Gastroesophageal sphincter (tissue), 4 donors: ENCODE measurements at regions not wholly inside any gene's neighbourhood (a gene's known extent, or its start where the extent isn't known, plus 50 kb on each side); places are given as distances from the start of the nearest gene placed in this dataset.

Experiments used
- ATAC-seq: fragments of 150-250 bp; one replicate; pipeline ENCODE4 v1.9.1; 2016; ENCODE audit warnings: mild to moderate bottlenecking, moderate library complexity
- H3K27ac ChIP-seq, 4 donors: fragments of 200-600 bp; sonication (generic) in 3 of 4; 1 replicate in 3 of 4; 2 replicates in 1 of 4; pipeline ENCODE4 v1.5.1; 2016 to 2019
- H3K27me3 ChIP-seq: fragments of 200-600 bp; sonication (generic); one replicate; pipeline ENCODE4 v1.5.1; 2019
- H3K36me3 ChIP-seq, 2 donors: fragments of 200-600 bp; sonication (generic); one replicate each; pipeline ENCODE4 v1.5.1; 2019; ENCODE audit warnings: control low read depth in 1 of 2
- H3K4me1 ChIP-seq, 3 donors: fragments of 200-600 bp; sonication (generic); 1 replicate in 2 of 3; 2 replicates in 1 of 3; pipeline ENCODE4 v1.5.1; 2016 to 2019; ENCODE audit warnings: control low read depth in 2 of 3
- H3K4me3 ChIP-seq, 2 donors: fragments of 200-600 bp; sonication (generic); one replicate each; pipeline ENCODE4 v1.5.1; 2019; ENCODE audit warnings: mild to moderate bottlenecking in 1 of 2, moderate library complexity in 1 of 2
- H3K9me3 ChIP-seq, 3 donors: fragments of 200-600 bp; sonication (generic); one replicate each; pipeline ENCODE4 v1.5.1; 2017 to 2019; ENCODE audit warnings: control low read depth in 2 of 3
- CTCF ChIP-seq, 4 experiments: fragments of 200-600 bp in 2 of 4; fragments of 450-650 bp in 2 of 4; sonication (generic) in 1 of 4; IDR thresholded peaks; one replicate each; pipeline ENCODE4 v1.5.1; 2017 to 2019; ENCODE audit warnings: antibody characterized with exemption in 4 of 4, mild to moderate bottlenecking in 2 of 4, moderate library complexity in 2 of 4
- EP300 ChIP-seq: sonication (generic); formaldehyde crosslinking; IDR thresholded peaks from one replicate; pipeline ENCODE4 v1.6.1; 2017; ENCODE audit warnings: antibody characterized with exemption, mild to moderate bottlenecking
- POLR2A ChIP-seq, 2 donors: fragments of 450-650 bp; IDR thresholded peaks; one replicate each; pipeline ENCODE4 v1.6.1; 2017; ENCODE audit warnings: antibody characterized with exemption in 2 of 2, mild to moderate bottlenecking in 2 of 2, moderate library complexity in 1 of 2
- POLR2AphosphoS5 ChIP-seq: sonication (generic); formaldehyde crosslinking; IDR thresholded peaks from one replicate; pipeline ENCODE4 v1.6.1; 2017; ENCODE audit warnings: antibody characterized with exemption
- WGBS, 2 donors: methylation state at CpG; one replicate each; pipeline ENCODE4 v1.1.5; 2018; ENCODE audit warnings: low coverage in 1 of 2; 5-methylcytosine and 5-hydroxymethylcytosine counted together

GRCh38 chr6:11328613-11329247 is 96.3 kb upstream of the NEDD9 start:
- H3K27me3 ChIP-seq: no peaks in the 10 kb centered on the region
- no peaks in the 10 kb centered on the region for H3K36me3 ChIP-seq
- no peaks in the 10 kb centered on the region for H3K9me3 ChIP-seq
- H3K27ac ChIP-seq: no peak overlapping the region
- peaks cover 0 to 4% (median 0%) of the 10 kb centered on the region in 3 donors for H3K4me1 ChIP-seq
- H3K4me3 ChIP-seq: no peak overlapping the region
- TF ChIP-seq EP300: no peak
- no peak for TF ChIP-seq CTCF (IDR thresholded peaks at IDR 0.05)
- TF ChIP-seq POLR2A (IDR thresholded peaks at IDR 0.05): no peak
- TF ChIP-seq POLR2AphosphoS5: no peak
- ATAC-seq: no peak
- WGBS, 2 donors: 72 to 85% methylated on average over 3 to 6 of the region's 7 CpGs

GRCh38 chr6:11327961-11328360 is 95.5 kb upstream of the NEDD9 start:
- no peak overlapping the region for H3K4me3 ChIP-seq
- no peak overlapping the region for H3K27ac ChIP-seq
- H3K9me3 ChIP-seq: no peaks in the 10 kb centered on the region
- ATAC-seq: no peak
- H3K4me1 ChIP-seq: peaks cover 0 to 4% (median 0%) of the 10 kb centered on the region in 3 donors
- no peak for TF ChIP-seq CTCF (IDR thresholded peaks at IDR 0.05)
- TF ChIP-seq EP300: no peak
- TF ChIP-seq POLR2AphosphoS5: no peak
- no peak for TF ChIP-seq POLR2A (IDR thresholded peaks at IDR 0.05)
- no peaks in the 10 kb centered on the region for H3K27me3 ChIP-seq
- H3K36me3 ChIP-seq: no peaks in the 10 kb centered on the region
- WGBS, 2 donors: 82% methylated on average over 2 of the region's 3 CpGs; no CpG with 5 or more reads in 1 of the 2 donors

- H3K4me3 ChIP-seq: no peak overlapping the region
- TF ChIP-seq EP300 (no peak), POLR2A (IDR thresholded peaks at IDR 0.05) (no peak), CTCF (IDR thresholded peaks at IDR 0.05) (no peak), POLR2AphosphoS5 (no peak)
- WGBS, 2 donors: 92 to 100% methylated on average over 1 to 2 of the region's 2 CpGs
- H3K27ac ChIP-seq: no peak overlapping the region
- no peak for ATAC-seq
- H3K4me1 ChIP-seq: peaks cover 0 to 4% (median 0%) of the 10 kb centered on the region in 3 donors
- H3K36me3 ChIP-seq: no peaks in the 10 kb centered on the region
- no peaks in the 10 kb centered on the region for H3K9me3 ChIP-seq
- no peaks in the 10 kb centered on the region for H3K27me3 ChIP-seq
Measured at GRCh38 chr6:11326116-11326515, 93.6 kb upstream of the NEDD9 start.

- WGBS, 2 donors: 96 to 100% methylated on average over 2 to 6 of the region's 6 CpGs
- no peaks in the 10 kb centered on the region for H3K36me3 ChIP-seq
- H3K27me3 ChIP-seq: no peaks in the 10 kb centered on the region
- no peaks in the 10 kb centered on the region for H3K4me1 ChIP-seq
- H3K9me3 ChIP-seq: no peaks in the 10 kb centered on the region
- no peak for ATAC-seq
- TF ChIP-seq POLR2A (IDR thresholded peaks at IDR 0.05): no peak
- no peak for TF ChIP-seq CTCF (IDR thresholded peaks at IDR 0.05)
- TF ChIP-seq EP300: no peak
- no peak for TF ChIP-seq POLR2AphosphoS5
- H3K4me3 ChIP-seq: no peak overlapping the region
- H3K27ac ChIP-seq: no peak overlapping the region
Measured at GRCh38 chr6:11324453-11325015, 92.1 kb upstream of the NEDD9 start.
